ENCODE measurements at regions not wholly inside any gene's neighbourhood (a gene's known extent, or its start where the extent isn't known, plus 50 kb on each side); places are given as distances from the start of the nearest gene placed in this dataset.

DNA sequence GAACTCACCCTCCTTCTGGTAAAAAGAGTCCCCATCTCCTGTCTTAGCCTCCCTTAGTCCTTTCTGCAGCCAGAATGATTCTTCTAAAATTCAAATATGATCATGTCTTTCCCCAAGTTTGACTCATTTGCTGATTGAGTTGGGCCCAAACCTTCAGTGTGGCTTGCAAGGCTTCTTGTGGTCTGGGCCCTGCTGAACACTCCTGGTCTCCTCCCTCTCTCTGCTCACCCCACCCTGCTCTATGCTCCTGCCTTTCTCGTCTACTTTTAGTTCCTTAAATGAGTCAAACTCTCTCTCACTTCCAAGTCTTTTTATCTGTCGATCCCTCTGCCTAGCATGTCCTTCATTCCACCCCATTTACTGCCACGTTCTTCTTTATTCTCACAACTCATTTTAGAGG is 72.6 kb downstream of the CCR1 start:
- POLR2A ChIA-PET (ENCODE audit: low non-redundant PET): no interaction called here
- Histone ChIP-seq H3K27ac (ENCODE audit: low read depth, low read length, poor library complexity, severe bottlenecking) (no peak overlapping the region), H3K27me3 (replicated peaks; ENCODE audit: insufficient read depth, low read depth, low read length, poor library complexity) (no peaks in the 10 kb centered on the region), H3K9me3 (ENCODE audit: low read depth, low read length, poor library complexity, severe bottlenecking) (no peaks in the 10 kb centered on the region), H3K4me3 (ENCODE audit: low read depth, low read length, poor library complexity, severe bottlenecking) (no peak overlapping the region), H3K4me1 (ENCODE audit: insufficient read depth, low read length, poor library complexity, severe bottlenecking) (no peaks in the 10 kb centered on the region), H3K36me3 (ENCODE audit: insufficient read depth, low read length, poor library complexity, severe bottlenecking) (no peaks in the 10 kb centered on the region)
- no TSS peak for BruUV-seq (replicated peaks)
- DNase-seq (ENCODE audit: low spot score): no peak
- CTCF ChIA-PET: no interaction called here
- TF ChIP-seq, protein P1, sequence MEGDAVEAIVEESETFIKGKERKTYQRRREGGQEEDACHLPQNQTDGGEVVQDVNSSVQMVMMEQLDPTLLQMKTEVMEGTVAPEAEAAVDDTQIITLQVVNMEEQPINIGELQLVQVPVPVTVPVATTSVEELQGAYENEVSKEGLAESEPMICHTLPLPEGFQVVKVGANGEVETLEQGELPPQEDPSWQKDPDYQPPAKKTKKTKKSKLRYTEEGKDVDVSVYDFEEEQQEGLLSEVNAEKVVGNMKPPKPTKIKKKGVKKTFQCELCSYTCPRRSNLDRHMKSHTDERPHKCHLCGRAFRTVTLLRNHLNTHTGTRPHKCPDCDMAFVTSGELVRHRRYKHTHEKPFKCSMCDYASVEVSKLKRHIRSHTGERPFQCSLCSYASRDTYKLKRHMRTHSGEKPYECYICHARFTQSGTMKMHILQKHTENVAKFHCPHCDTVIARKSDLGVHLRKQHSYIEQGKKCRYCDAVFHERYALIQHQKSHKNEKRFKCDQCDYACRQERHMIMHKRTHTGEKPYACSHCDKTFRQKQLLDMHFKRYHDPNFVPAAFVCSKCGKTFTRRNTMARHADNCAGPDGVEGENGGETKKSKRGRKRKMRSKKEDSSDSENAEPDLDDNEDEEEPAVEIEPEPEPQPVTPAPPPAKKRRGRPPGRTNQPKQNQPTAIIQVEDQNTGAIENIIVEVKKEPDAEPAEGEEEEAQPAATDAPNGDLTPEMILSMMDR (conservative IDR thresholded peaks at IDR 0.05; ENCODE audit: low read depth, low read length): no peak
- intact Hi-C loops (cut with micrococcal nuclease; ENCODE audit: unreplicated experiment): no loop called here

DNA sequence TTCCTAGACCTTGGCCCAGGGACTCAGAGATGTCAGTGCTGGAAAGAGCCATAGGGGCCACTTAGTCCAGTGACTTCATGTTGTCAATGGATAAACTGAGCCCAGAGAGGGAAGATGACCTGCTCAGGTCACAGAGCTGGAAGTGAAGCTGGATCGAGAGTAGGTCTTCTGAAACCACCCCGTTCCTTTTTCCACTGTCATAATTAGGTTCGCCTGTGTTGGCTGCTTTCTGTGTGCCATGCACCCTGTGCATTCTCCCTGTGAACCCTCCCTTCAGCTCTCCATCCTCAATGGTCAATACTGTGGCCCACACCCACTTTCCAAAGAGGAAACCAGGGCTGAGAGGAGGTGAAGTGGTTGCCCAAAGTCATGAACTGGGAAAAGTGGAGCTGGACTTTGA is 74.8 kb downstream of the CCR1 start:
- Histone ChIP-seq H3K4me1 (ENCODE audit: insufficient read depth, low read length, poor library complexity, severe bottlenecking) (no peaks in the 10 kb centered on the region), H3K36me3 (ENCODE audit: insufficient read depth, low read length, poor library complexity, severe bottlenecking) (no peaks in the 10 kb centered on the region), H3K4me3 (ENCODE audit: low read depth, low read length, poor library complexity, severe bottlenecking) (no peak overlapping the region), H3K9me3 (ENCODE audit: low read depth, low read length, poor library complexity, severe bottlenecking) (no peaks in the 10 kb centered on the region), H3K27me3 (replicated peaks; ENCODE audit: insufficient read depth, low read depth, low read length, poor library complexity) (no peaks in the 10 kb centered on the region), H3K27ac (ENCODE audit: low read depth, low read length, poor library complexity, severe bottlenecking) (no peak overlapping the region)
- intact Hi-C loops (cut with micrococcal nuclease; ENCODE audit: unreplicated experiment): no loop called here
- CTCF ChIA-PET: no interaction called here
- no TSS peak for BruUV-seq (replicated peaks)
- TF ChIP-seq, protein P1 (conservative IDR thresholded peaks at IDR 0.05; ENCODE audit: low read depth, low read length): no peak
- TF ChIP-seq EZH2 (IDR thresholded peaks at IDR 0.05; ENCODE audit: borderline replicate concordance, low read depth, low read length, poor library complexity, severe bottlenecking): no peak
- POLR2A ChIA-PET (ENCODE audit: low non-redundant PET): no interaction called here
- DNase-seq (ENCODE audit: low spot score): no peak

- TF ChIP-seq, protein P1 (conservative IDR thresholded peaks at IDR 0.05; ENCODE audit: low read depth, low read length): no peak
- no peak for TF ChIP-seq EZH2 (IDR thresholded peaks at IDR 0.05; ENCODE audit: borderline replicate concordance, low read depth, low read length, poor library complexity, severe bottlenecking)
- Histone ChIP-seq H3K36me3 (ENCODE audit: insufficient read depth, low read length, poor library complexity, severe bottlenecking) (no peaks in the 10 kb centered on the region), H3K4me3 (ENCODE audit: low read depth, low read length, poor library complexity, severe bottlenecking) (no peak overlapping the region), H3K9me3 (ENCODE audit: low read depth, low read length, poor library complexity, severe bottlenecking) (no peaks in the 10 kb centered on the region), H3K4me1 (ENCODE audit: insufficient read depth, low read length, poor library complexity, severe bottlenecking) (no peaks in the 10 kb centered on the region), H3K27me3 (replicated peaks; ENCODE audit: insufficient read depth, low read depth, low read length, poor library complexity) (no peaks in the 10 kb centered on the region), H3K27ac (ENCODE audit: low read depth, low read length, poor library complexity, severe bottlenecking) (no peak overlapping the region)
- DNase-seq (ENCODE audit: low spot score): no peak
- ChIA-PET CTCF (no interaction called here), POLR2A (ENCODE audit: low non-redundant PET) (no interaction called here)
- intact Hi-C loops (cut with micrococcal nuclease; ENCODE audit: unreplicated experiment): no loop called here
- BruUV-seq (replicated peaks): no TSS peak
Measured at GRCh38 chr3:46132565-46132964, 75.5 kb downstream of the CCR1 start.
